K562 (cell line): ENCODE measurements at regions not wholly inside any gene's neighbourhood (a gene's known extent, or its start where the extent isn't known, plus 50 kb on each side); places are given as distances from the start of the nearest gene placed in this dataset.
"Not testable (repeated sequence)": the region's sequence is repeated elsewhere in the genome, so short reads cannot be mapped to it uniquely, and the experiment has no call there.

Source experiments
- CEBPB ChIP-seq: fragments of 450-650 bp; IDR thresholded peaks from 2 replicates; pipeline ENCODE4 v1.6.1; 2016; ENCODE audit warnings: missing genetic modification characterization, missing compliant biosample characterization
- CEBPG ChIP-seq, 3 experiments: fragments of 200-800 bp in 1 of 3; sonication (Bioruptor generic) in 1 of 3; sonication (generic) in 1 of 3; formaldehyde crosslinking in 1 of 3; IDR thresholded peaks in 2 of 3; conservative IDR thresholded peaks in 1 of 3; 2 replicates each; pipeline versions ENCODE4 v1.6.1 to v1.8.0; 2016 to 2022; ENCODE audit warnings: missing compliant biosample characterization in 2 of 3, missing genetic modification characterization in 2 of 3, mild to moderate bottlenecking in 1 of 3, missing genetic modification reagents in 1 of 3
- DPF2 ChIP-seq: fragments of 450-650 bp; IDR thresholded peaks from 2 replicates; pipeline ENCODE4 v1.6.1; 2016
- GTF2E2 ChIP-seq: fragments of 200-800 bp; sonication (Bioruptor generic); IDR thresholded peaks from 2 replicates; pipeline ENCODE4 v1.6.1; 2016; ENCODE audit warnings: missing genetic modification characterization, missing compliant biosample characterization
- HLTF ChIP-seq: fragments of 450-650 bp; IDR thresholded peaks from 2 replicates; pipeline ENCODE4 v1.6.1; 2016
- HNRNPK ChIP-seq: fragments of 200-400 bp; formaldehyde crosslinking; IDR thresholded peaks from one replicate; pipeline ENCODE4 v1.6.1; 2018; ENCODE audit warnings: mild to moderate bottlenecking, low read depth, low read length; ENCODE audit not compliant: poor library complexity, severe bottlenecking
- NFIX ChIP-seq: fragments of 250-450 bp; sonication (Bioruptor Pico); IDR thresholded peaks from 2 replicates; pipeline ENCODE4 v1.4.0; 2020; ENCODE audit warnings: low read depth, mild to moderate bottlenecking, moderate library complexity
- RCOR1 ChIP-seq, 2 experiments: IDR thresholded peaks; 2 replicates each; pipeline ENCODE4 v1.6.1; 2012; ENCODE audit warnings: low read depth in 2 of 2, low read length in 2 of 2, borderline replicate concordance in 1 of 2, improper control_type of control experiment in 1 of 2
- ZFP36 ChIP-seq: fragments of 150-350 bp; IDR thresholded peaks from 2 replicates; pipeline ENCODE4 v1.6.1; 2018; ENCODE audit warnings: low read length, low read depth; ENCODE audit not compliant: partially characterized antibody
- ZFX ChIP-seq: sonication (generic); formaldehyde crosslinking; IDR thresholded peaks from 2 replicates; pipeline ENCODE4 v1.8.0; 2022; ENCODE audit warnings: mild to moderate bottlenecking, missing genetic modification reagents, moderate library complexity
- TF ChIP-seq, protein P1 (sequence below), 3 experiments: IDR thresholded peaks in 2 of 3; conservative IDR thresholded peaks in 1 of 3; 2 replicates each; pipeline ENCODE4 v1.5.1; 2011 to 2012; ENCODE audit warnings: low read length in 3 of 3, mild to moderate bottlenecking in 3 of 3, control low read depth in 2 of 3, improper control_type of control experiment in 1 of 3, inconsistent platforms in 1 of 3, low read depth in 1 of 3, mixed read lengths in 1 of 3, moderate library complexity in 1 of 3; ENCODE audit not compliant: insufficient read depth in 2 of 3

DNA sequence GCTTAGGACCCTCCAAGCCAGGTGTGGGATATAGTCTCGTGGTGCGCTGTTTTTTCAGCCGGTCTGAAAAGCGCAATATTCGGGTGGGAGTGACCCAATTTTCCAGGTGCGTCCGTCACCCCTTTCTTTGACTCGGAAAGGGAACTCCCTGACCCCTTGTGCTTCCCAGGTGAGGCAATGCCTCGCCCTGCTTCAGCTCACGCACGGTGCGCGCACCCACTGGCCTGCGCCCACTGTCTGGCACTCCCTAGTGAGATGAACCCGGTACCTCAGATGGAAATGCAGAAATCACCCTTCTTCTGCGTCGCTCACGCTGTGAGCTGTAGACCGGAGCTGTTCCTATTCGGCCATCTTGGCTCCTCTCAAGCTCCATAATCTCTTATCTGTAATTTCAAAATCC is 408.0 kb downstream of the FAM72C start:
- not testable (repeated sequence) for TF ChIP-seq ZFP36; ZFX (CRISPR knock-in tag); CEBPG (CRISPR knock-in tag; IDR thresholded peaks at IDR 0.05); CEBPG (tag; conservative IDR thresholded peaks at IDR 0.05 in 1 of 2, IDR thresholded peaks at IDR 0.05 in 1 of 2); HLTF; HNRNPK; DPF2; GTF2E2 (tag); NFIX (CRISPR knock-in tag); CEBPB (tag); RCOR1 (IDR thresholded peaks at IDR 0.05; ENCODE audit: borderline replicate concordance in 1 of 2, low read depth in 2 of 2, low read length in 2 of 2)
- TF ChIP-seq, protein P1, sequence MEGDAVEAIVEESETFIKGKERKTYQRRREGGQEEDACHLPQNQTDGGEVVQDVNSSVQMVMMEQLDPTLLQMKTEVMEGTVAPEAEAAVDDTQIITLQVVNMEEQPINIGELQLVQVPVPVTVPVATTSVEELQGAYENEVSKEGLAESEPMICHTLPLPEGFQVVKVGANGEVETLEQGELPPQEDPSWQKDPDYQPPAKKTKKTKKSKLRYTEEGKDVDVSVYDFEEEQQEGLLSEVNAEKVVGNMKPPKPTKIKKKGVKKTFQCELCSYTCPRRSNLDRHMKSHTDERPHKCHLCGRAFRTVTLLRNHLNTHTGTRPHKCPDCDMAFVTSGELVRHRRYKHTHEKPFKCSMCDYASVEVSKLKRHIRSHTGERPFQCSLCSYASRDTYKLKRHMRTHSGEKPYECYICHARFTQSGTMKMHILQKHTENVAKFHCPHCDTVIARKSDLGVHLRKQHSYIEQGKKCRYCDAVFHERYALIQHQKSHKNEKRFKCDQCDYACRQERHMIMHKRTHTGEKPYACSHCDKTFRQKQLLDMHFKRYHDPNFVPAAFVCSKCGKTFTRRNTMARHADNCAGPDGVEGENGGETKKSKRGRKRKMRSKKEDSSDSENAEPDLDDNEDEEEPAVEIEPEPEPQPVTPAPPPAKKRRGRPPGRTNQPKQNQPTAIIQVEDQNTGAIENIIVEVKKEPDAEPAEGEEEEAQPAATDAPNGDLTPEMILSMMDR (IDR thresholded peaks at IDR 0.05 in 2 of 3, conservative IDR thresholded peaks at IDR 0.05 in 1 of 3; ENCODE audit: insufficient read depth in 2 of 3, low read depth in 1 of 3, low read length in 3 of 3): not testable (repeated sequence)
